IPS-NIHi11 (cell line): ENCODE measurements at regions not wholly inside any gene's neighbourhood (a gene's known extent, or its start where the extent isn't known, plus 50 kb on each side); places are given as distances from the start of the nearest gene placed in this dataset.
"Not testable (repeated sequence)": the region's sequence is repeated elsewhere in the genome, so short reads cannot be mapped to it uniquely, and the experiment has no call there.

Source experiments
- DNase-seq: peaks from one replicate; pipeline ENCODE4 v3.0.0; 2012; ENCODE audit warnings: mixed read lengths, low spot score

GRCh38 chr6:155586090-155586489 is 130.5 kb upstream of the NOX3 start:
- DNase-seq = no peak

GRCh38 chr6:155584006-155584405 is 128.4 kb upstream of the NOX3 start:
- no peak for DNase-seq

- no peak for DNase-seq
Measured at GRCh38 chr6:155582016-155582991, 126.7 kb upstream of the NOX3 start.

- no peak for DNase-seq
Measured at GRCh38 chr6:155580904-155581303, 125.3 kb upstream of the NOX3 start.

- no peak for DNase-seq
Measured at GRCh38 chr6:155578251-155578650, 122.6 kb upstream of the NOX3 start.

GRCh38 chr6:155561966-155562364 is 106.3 kb upstream of the NOX3 start:
- no peak for DNase-seq

- no peak for DNase-seq
Measured at GRCh38 chr6:155561257-155561965, 105.8 kb upstream of the NOX3 start.

GRCh38 chr6:155549928-155550327 is 94.3 kb upstream of the NOX3 start:
- no peak for DNase-seq

GRCh38 chr6:155549028-155549798 is 93.6 kb upstream of the NOX3 start:
- DNase-seq = no peak

GRCh38 chr6:155548576-155548975 is 92.9 kb upstream of the NOX3 start:
- no peak for DNase-seq

GRCh38 chr6:155544677-155545076 is 89.0 kb upstream of the NOX3 start:
- DNase-seq = no peak

- DNase-seq = no peak
Measured at GRCh38 chr6:155543166-155543847, 87.7 kb upstream of the NOX3 start.

- no peak for DNase-seq
Measured at GRCh38 chr6:155542036-155542435, 86.4 kb upstream of the NOX3 start.

GRCh38 chr6:155538708-155539390 is 83.2 kb upstream of the NOX3 start:
- DNase-seq = no peak

- no peak for DNase-seq
Measured at GRCh38 chr6:155534678-155535077, 79.0 kb upstream of the NOX3 start.

- DNase-seq = peak; percentile 19
Measured at GRCh38 chr6:155530219-155530834, 74.7 kb upstream of the NOX3 start.

GRCh38 chr6:155529814-155530213 is 74.2 kb upstream of the NOX3 start:
- not testable (repeated sequence) for DNase-seq

- no peak for DNase-seq
Measured at GRCh38 chr6:155528982-155529453, 73.4 kb upstream of the NOX3 start.

GRCh38 chr6:155528335-155528734 is 72.7 kb upstream of the NOX3 start:
- no peak for DNase-seq

- DNase-seq = no peak
Measured at GRCh38 chr6:155527443-155527842, 71.8 kb upstream of the NOX3 start.
